ENCODE measurements at regions not wholly inside any gene's neighbourhood (a gene's known extent, or its start where the extent isn't known, plus 50 kb on each side); places are given as distances from the start of the nearest gene placed in this dataset.

DNA sequence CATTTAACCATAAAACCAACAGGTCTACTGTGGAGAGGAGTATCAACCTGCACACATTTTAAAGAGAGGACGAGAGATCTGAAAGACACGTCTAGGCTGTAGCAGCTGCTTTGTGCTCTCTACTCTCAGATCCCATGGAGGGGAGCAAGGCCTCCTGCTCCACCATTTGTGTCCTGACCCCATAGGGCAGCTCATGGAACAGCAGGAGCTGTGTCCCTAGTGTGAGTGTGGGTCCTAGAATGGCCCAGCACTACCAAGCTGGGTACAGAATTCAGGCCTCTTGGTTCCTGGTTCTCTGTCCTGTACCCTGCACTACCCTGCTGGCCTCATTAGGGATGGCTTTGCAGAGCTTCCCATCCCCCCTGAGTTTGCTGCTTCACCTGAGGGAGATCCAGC, 76.5 kb downstream of the DHCR7 start:
- DNase-seq (ENCODE audit: low read depth) (no peak), FAIRE-seq (no peak)
- Histone ChIP-seq H3K27me3 (ENCODE audit: control insufficient read depth, insufficient read depth, low read length) (no peaks in the 10 kb centered on the region), H3K4me3 (ENCODE audit: low read depth, low read length) (no peak overlapping the region), H3K36me3 (ENCODE audit: control insufficient read depth, insufficient read depth, low read length) (no peaks in the 10 kb centered on the region)
- TF ChIP-seq, protein P1, sequence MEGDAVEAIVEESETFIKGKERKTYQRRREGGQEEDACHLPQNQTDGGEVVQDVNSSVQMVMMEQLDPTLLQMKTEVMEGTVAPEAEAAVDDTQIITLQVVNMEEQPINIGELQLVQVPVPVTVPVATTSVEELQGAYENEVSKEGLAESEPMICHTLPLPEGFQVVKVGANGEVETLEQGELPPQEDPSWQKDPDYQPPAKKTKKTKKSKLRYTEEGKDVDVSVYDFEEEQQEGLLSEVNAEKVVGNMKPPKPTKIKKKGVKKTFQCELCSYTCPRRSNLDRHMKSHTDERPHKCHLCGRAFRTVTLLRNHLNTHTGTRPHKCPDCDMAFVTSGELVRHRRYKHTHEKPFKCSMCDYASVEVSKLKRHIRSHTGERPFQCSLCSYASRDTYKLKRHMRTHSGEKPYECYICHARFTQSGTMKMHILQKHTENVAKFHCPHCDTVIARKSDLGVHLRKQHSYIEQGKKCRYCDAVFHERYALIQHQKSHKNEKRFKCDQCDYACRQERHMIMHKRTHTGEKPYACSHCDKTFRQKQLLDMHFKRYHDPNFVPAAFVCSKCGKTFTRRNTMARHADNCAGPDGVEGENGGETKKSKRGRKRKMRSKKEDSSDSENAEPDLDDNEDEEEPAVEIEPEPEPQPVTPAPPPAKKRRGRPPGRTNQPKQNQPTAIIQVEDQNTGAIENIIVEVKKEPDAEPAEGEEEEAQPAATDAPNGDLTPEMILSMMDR (IDR thresholded peaks at IDR 0.05; ENCODE audit: insufficient read depth, low read length, severe bottlenecking) = no peak

DNA sequence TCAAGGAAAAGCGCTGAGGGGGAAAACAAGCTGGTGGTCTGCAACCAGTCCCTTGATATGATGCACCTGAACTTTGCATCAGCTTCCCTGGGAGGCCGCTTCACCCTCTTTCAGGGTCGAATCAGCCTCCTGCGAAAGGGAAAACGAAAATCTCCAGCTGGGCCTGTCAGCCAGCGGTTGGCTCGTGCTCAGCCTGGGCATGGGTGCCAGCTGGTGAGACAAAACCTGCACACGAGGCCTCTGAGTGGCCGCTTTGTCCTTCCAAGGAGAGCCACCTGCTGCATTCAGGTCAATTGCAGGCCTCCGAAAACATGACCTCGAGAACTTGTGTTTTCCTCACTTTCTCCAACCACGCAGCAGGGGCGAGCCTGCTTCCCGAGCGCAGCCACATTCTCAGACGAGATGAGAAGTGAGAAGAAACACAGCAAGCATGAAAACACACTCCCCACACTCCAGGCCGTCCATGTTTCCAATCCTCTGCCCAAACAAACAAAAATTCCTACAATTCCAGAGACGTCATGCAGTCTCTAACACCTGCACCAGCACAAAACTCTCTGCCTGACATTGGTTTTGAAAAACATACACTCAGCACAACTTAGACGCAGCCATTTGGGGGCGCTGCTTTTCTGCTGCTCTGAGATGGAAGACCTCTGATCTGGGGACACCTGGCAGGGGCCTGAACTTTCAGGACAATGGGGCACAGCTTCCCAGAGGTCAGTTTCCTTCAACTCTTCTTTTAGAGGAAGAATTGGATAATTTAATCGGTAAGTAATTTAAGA, 77.1 kb downstream of the DHCR7 start:
- no peak for DNase-seq (ENCODE audit: low read depth)
- Histone ChIP-seq H3K27me3 (ENCODE audit: control insufficient read depth, insufficient read depth, low read length) (no peaks in the 10 kb centered on the region), H3K36me3 (ENCODE audit: control insufficient read depth, insufficient read depth, low read length) (no peaks in the 10 kb centered on the region), H3K4me3 (ENCODE audit: low read depth, low read length) (no peak overlapping the region)
- no peak for FAIRE-seq
- TF ChIP-seq, protein P1 (IDR thresholded peaks at IDR 0.05; ENCODE audit: insufficient read depth, low read length, severe bottlenecking) = no peak

DNA sequence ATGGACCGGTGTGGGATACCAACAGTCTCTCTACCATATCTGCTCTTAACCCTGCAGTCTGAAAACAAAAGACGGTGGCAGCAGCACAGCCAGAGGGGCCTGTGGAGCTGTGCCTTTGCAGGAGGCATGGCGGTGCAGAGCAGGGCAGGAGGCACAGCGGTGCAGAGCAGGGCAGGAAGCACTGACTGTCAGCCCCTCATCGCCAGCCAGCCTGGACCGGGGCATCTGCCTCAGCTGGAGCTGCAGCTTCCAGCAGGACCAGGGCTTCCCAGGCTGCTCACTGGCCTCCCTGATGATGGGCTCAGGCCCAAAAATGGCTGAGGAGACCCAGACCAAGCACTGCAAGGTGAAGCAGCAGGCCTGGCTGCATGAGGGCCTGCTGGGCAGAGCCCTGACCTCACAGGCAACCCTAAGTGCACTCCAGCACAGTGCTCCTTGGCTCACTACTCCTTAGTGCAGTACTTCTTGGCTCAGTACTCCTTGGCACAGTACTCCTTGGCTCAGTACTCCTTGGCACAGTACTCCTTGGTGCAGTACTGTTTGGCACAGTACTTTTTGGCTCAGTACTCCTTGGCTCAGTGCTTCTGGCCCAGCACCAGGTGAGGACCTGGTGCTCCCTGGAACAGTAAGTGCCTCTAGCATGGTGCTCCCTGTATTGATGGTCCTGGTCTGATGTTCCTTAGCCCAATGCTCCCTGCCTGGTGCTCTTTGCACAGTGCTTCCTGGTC, 78.0 kb downstream of the DHCR7 start:
- no peaks in the 10 kb centered on the region for H3K36me3 ChIP-seq (ENCODE audit: control insufficient read depth, insufficient read depth, low read length)
- DNase-seq (ENCODE audit: low read depth) = no peak
- FAIRE-seq = no peak
- H3K27me3 ChIP-seq (ENCODE audit: control insufficient read depth, insufficient read depth, low read length) = no peaks in the 10 kb centered on the region
- H3K4me3 ChIP-seq (ENCODE audit: low read depth, low read length) = no peak overlapping the region
- TF ChIP-seq, protein P1 (IDR thresholded peaks at IDR 0.05; ENCODE audit: insufficient read depth, low read length, severe bottlenecking) = no peak

DNA sequence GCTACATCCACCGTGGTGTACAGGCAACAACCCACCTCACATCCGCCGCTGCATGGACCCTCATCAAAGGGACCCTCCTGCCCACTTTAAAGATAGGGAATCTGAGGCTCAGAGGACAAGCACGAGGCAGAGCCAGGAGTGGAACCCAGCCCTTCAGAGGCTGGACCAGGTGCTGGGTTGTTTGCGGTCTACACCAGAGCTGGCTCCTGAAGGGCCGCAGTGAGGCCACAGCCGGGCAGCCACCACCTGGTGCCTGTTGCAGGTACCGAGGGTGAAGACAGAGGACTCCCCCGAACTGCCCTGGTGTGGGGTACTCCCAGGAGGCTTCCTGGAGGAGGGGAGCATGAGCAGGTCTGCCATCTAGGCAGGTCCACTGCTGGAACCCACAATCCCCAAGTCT, 78.8 kb downstream of the DHCR7 start:
- H3K27me3 ChIP-seq (ENCODE audit: control insufficient read depth, insufficient read depth, low read length) = no peaks in the 10 kb centered on the region
- DNase-seq (ENCODE audit: low read depth) = no peak
- H3K4me3 ChIP-seq (ENCODE audit: low read depth, low read length) = no peak overlapping the region
- TF ChIP-seq, protein P1 (IDR thresholded peaks at IDR 0.05; ENCODE audit: insufficient read depth, low read length, severe bottlenecking) = no peak
- no peak for FAIRE-seq
- H3K36me3 ChIP-seq (ENCODE audit: control insufficient read depth, insufficient read depth, low read length) = no peaks in the 10 kb centered on the region

DNA sequence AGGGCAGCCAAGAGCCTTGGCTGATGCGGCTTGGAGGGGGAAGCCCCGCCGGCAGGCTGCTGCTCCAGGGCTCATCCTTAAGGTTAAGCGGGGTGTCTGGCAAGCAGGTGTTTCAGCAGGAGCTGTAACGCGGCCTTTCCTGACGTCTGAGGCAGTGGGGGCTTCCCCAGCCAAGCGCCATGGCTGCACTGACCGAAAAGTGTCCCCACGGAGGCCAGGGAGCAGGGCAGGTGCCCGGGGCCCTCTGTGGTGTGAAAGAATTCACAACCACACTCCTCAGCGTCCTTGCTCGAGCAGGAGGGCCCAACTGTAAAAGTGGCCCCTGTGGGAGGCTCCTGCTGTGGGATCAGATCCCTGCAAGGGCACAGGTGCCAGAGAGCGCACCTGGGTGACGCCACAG, 79.2 kb downstream of the DHCR7 start:
- TF ChIP-seq, protein P1 (IDR thresholded peaks at IDR 0.05; ENCODE audit: insufficient read depth, low read length, severe bottlenecking) = no peak
- no peaks in the 10 kb centered on the region for H3K27me3 ChIP-seq (ENCODE audit: control insufficient read depth, insufficient read depth, low read length)
- H3K4me3 ChIP-seq (ENCODE audit: low read depth, low read length) = no peak overlapping the region
- no peaks in the 10 kb centered on the region for H3K36me3 ChIP-seq (ENCODE audit: control insufficient read depth, insufficient read depth, low read length)
- DNase-seq (ENCODE audit: low read depth) (no peak), FAIRE-seq (no peak)

Data from bronchial epithelial cell (primary cell).